ENCODE measurements at regions not wholly inside any gene's neighbourhood (a gene's known extent, or its start where the extent isn't known, plus 50 kb on each side); places are given as distances from the start of the nearest gene placed in this dataset.

GRCh38 chr5:124353016-124353415 is 393.4 kb downstream of the ZNF608 start:
- DNase-seq: no peak

- no peak for DNase-seq
These were observed 394.1 kb downstream of the ZNF608 start for GRCh38 chr5:124352312-124352711.

- no peak for DNase-seq
These were observed 396.5 kb downstream of the ZNF608 start for GRCh38 chr5:124349931-124350330.

- DNase-seq: no peak
These were observed 403.0 kb downstream of the ZNF608 start for GRCh38 chr5:124343451-124343867.

GRCh38 chr5:124342986-124343385 is 403.5 kb downstream of the ZNF608 start:
- DNase-seq: no peak

- DNase-seq: no peak
These were observed 403.9 kb downstream of the ZNF608 start for GRCh38 chr5:124342584-124342983.

- no peak for DNase-seq
These were observed 404.4 kb downstream of the ZNF608 start for GRCh38 chr5:124342027-124342471.

GRCh38 chr5:124341066-124341858 is 405.2 kb downstream of the ZNF608 start:
- DNase-seq: no peak

GRCh38 chr5:124337996-124338395 is 408.4 kb downstream of the ZNF608 start:
- no peak for DNase-seq

GRCh38 chr5:124333298-124333979 is 413.0 kb downstream of the ZNF608 start:
- no peak for DNase-seq

GRCh38 chr5:124332273-124332672 is 414.2 kb downstream of the ZNF608 start:
- DNase-seq: no peak

- no peak for DNase-seq
These were observed 415.7 kb downstream of the ZNF608 start for GRCh38 chr5:124330595-124331220.

- DNase-seq: no peak
These were observed 418.2 kb downstream of the ZNF608 start for GRCh38 chr5:124328201-124328600.

- no peak for DNase-seq
These were observed 427.8 kb downstream of the ZNF608 start for GRCh38 chr5:124318661-124319060.

GRCh38 chr5:124317451-124317850 is 429.0 kb downstream of the ZNF608 start:
- DNase-seq: no peak

GRCh38 chr5:124315741-124316415 is 430.6 kb downstream of the ZNF608 start:
- DNase-seq: no peak

- DNase-seq: no peak
These were observed 436.0 kb downstream of the ZNF608 start for GRCh38 chr5:124310453-124310852.

GRCh38 chr5:124309241-124309980 is 437.0 kb downstream of the ZNF608 start:
- no peak for DNase-seq

- no peak for DNase-seq
These were observed 443.1 kb downstream of the ZNF608 start for GRCh38 chr5:124303366-124303765.

GRCh38 chr5:124302533-124302932 is 443.9 kb downstream of the ZNF608 start:
- DNase-seq: no peak

- DNase-seq: no peak
These were observed 444.6 kb downstream of the ZNF608 start for GRCh38 chr5:124301850-124302249.

GRCh38 chr5:124300815-124301621 is 445.4 kb downstream of the ZNF608 start:
- DNase-seq: no peak

Data from NCI-H345 (cell line).